ENCODE measurements at regions not wholly inside any gene's neighbourhood (a gene's known extent, or its start where the extent isn't known, plus 50 kb on each side); places are given as distances from the start of the nearest gene placed in this dataset.

DNA sequence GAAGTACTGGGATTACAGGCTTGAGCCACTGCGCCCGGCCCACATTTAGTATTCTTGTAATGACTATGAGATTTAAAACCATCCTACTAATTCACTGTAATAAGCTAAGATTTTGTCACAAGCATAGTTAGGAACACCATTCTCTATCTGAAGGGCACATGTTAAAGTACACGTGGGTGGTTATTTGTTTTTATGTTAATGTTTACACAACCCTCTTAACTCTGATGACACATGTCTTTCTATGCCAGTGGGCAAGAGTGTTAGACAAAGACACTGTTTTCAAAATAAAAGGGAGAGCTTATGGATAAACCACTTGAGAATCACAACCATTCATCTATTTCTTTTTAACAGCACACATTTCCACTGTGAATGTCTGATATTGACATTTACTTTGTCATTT, 537.6 kb upstream of the IL12A start:
- no peak overlapping the region for H3K4me3 ChIP-seq (ENCODE audit: control insufficient read depth in 2 of 3, extremely low read depth in 1 of 3, insufficient read depth in 2 of 3, low read depth in 1 of 3, low read length in 3 of 3)
- no peaks in the 10 kb centered on the region for H3K9me1 ChIP-seq (ENCODE audit: control insufficient read depth, extremely low read depth, insufficient read depth, low read length)
- no peaks in the 10 kb centered on the region for H4K20me1 ChIP-seq (ENCODE audit: control insufficient read depth, extremely low read depth, insufficient read depth, low read length)
- H3K79me2 ChIP-seq (ENCODE audit: control insufficient read depth, insufficient read depth, low read length), result no peaks in the 10 kb centered on the region
- no peak for DNase-seq (ENCODE audit: low read depth, low spot score)
- no peak overlapping the region for H2AFZ ChIP-seq (ENCODE audit: control insufficient read depth, low read length)
- H3K36me3 ChIP-seq (ENCODE audit: control insufficient read depth in 2 of 2, extremely low read depth in 1 of 2, insufficient read depth in 2 of 2, low read length in 2 of 2), result no peaks in the 10 kb centered on the region
- no peak overlapping the region for H3K4me2 ChIP-seq (ENCODE audit: control insufficient read depth, extremely low read depth, insufficient read depth, low read depth, low read length)
- no peak for TF ChIP-seq EZH2 (IDR thresholded peaks at IDR 0.05; ENCODE audit: low read length)
- TF ChIP-seq, protein P1, sequence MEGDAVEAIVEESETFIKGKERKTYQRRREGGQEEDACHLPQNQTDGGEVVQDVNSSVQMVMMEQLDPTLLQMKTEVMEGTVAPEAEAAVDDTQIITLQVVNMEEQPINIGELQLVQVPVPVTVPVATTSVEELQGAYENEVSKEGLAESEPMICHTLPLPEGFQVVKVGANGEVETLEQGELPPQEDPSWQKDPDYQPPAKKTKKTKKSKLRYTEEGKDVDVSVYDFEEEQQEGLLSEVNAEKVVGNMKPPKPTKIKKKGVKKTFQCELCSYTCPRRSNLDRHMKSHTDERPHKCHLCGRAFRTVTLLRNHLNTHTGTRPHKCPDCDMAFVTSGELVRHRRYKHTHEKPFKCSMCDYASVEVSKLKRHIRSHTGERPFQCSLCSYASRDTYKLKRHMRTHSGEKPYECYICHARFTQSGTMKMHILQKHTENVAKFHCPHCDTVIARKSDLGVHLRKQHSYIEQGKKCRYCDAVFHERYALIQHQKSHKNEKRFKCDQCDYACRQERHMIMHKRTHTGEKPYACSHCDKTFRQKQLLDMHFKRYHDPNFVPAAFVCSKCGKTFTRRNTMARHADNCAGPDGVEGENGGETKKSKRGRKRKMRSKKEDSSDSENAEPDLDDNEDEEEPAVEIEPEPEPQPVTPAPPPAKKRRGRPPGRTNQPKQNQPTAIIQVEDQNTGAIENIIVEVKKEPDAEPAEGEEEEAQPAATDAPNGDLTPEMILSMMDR (optimal IDR thresholded peaks at IDR 0.05 in 1 of 3, IDR thresholded peaks at IDR 0.05 in 1 of 3, conservative IDR thresholded peaks at IDR 0.05 in 1 of 3; ENCODE audit: extremely low read depth in 1 of 3, insufficient read depth in 2 of 3, low read length in 3 of 3), result no peak
- FAIRE-seq, result no peak
- dilution Hi-C loops (cut with MboI; ENCODE audit: extremely low pct_ligation_motif_present, low sequenced_read_pairs), result no loop called here
- H3K27me3 ChIP-seq (ENCODE audit: control insufficient read depth, extremely low read depth, insufficient read depth, low read length), result no peaks in the 10 kb centered on the region
- no peaks in the 10 kb centered on the region for H3K9me3 ChIP-seq (ENCODE audit: control insufficient read depth, low read depth, low read length)
- no peak overlapping the region for H3K9ac ChIP-seq (ENCODE audit: control insufficient read depth, extremely low read depth, insufficient read depth, low read length)
- H3K4me1 ChIP-seq (ENCODE audit: control insufficient read depth, extremely low read depth, insufficient read depth, low read length), result peaks cover 6% of the 10 kb centered on the region
- no peak overlapping the region for H3K27ac ChIP-seq (ENCODE audit: control insufficient read depth, insufficient read depth, low read length)

- peak overlapping the region; percentile 44 for H2AFZ ChIP-seq (ENCODE audit: control insufficient read depth, low read length)
- no peak for TF ChIP-seq EZH2 (IDR thresholded peaks at IDR 0.05; ENCODE audit: low read length)
- TF ChIP-seq, protein P1 (optimal IDR thresholded peaks at IDR 0.05 in 1 of 3, IDR thresholded peaks at IDR 0.05 in 1 of 3, conservative IDR thresholded peaks at IDR 0.05 in 1 of 3; ENCODE audit: extremely low read depth in 1 of 3, insufficient read depth in 2 of 3, low read length in 3 of 3), result no peak
- H3K9me3 ChIP-seq (ENCODE audit: control insufficient read depth, low read depth, low read length), result no peaks in the 10 kb centered on the region
- no peaks in the 10 kb centered on the region for H3K9me1 ChIP-seq (ENCODE audit: control insufficient read depth, extremely low read depth, insufficient read depth, low read length)
- dilution Hi-C loops (cut with MboI; ENCODE audit: extremely low pct_ligation_motif_present, low sequenced_read_pairs), result no loop called here
- no peaks in the 10 kb centered on the region for H3K27me3 ChIP-seq (ENCODE audit: control insufficient read depth, extremely low read depth, insufficient read depth, low read length)
- no peak for FAIRE-seq
- no peak overlapping the region for H3K4me2 ChIP-seq (ENCODE audit: control insufficient read depth, extremely low read depth, insufficient read depth, low read depth, low read length)
- H3K4me1 ChIP-seq (ENCODE audit: control insufficient read depth, extremely low read depth, insufficient read depth, low read length), result peaks cover 6% of the 10 kb centered on the region
- H3K27ac ChIP-seq (ENCODE audit: control insufficient read depth, insufficient read depth, low read length), result no peak overlapping the region
- H3K79me2 ChIP-seq (ENCODE audit: control insufficient read depth, insufficient read depth, low read length), result no peaks in the 10 kb centered on the region
- H4K20me1 ChIP-seq (ENCODE audit: control insufficient read depth, extremely low read depth, insufficient read depth, low read length), result no peaks in the 10 kb centered on the region
- no peak for DNase-seq (ENCODE audit: low read depth, low spot score)
- no peak overlapping the region for H3K4me3 ChIP-seq (ENCODE audit: control insufficient read depth in 2 of 3, extremely low read depth in 1 of 3, insufficient read depth in 2 of 3, low read depth in 1 of 3, low read length in 3 of 3)
- no peaks in the 10 kb centered on the region for H3K36me3 ChIP-seq (ENCODE audit: control insufficient read depth in 2 of 2, extremely low read depth in 1 of 2, insufficient read depth in 2 of 2, low read length in 2 of 2)
- H3K9ac ChIP-seq (ENCODE audit: control insufficient read depth, extremely low read depth, insufficient read depth, low read length), result no peak overlapping the region
These were observed 537.2 kb upstream of the IL12A start for GRCh38 chr3:159451482-159451881.
